SK-N-SH treated with all-trans-retinoic acid at 6 μM for 48 hours (cell line): ENCODE measurements at regions not wholly inside any gene's neighbourhood (a gene's known extent, or its start where the extent isn't known, plus 50 kb on each side); places are given as distances from the start of the nearest gene placed in this dataset.

Experiments
- ATAC-seq: fragments of 200-7000 bp; cut with Tn5 transposase; 3 replicates; pipeline ENCODE4 v1.9.1; 2020; ENCODE audit warnings: mild to moderate bottlenecking, moderate library complexity
- ARNTL ChIP-seq: fragments of 450-650 bp; formaldehyde crosslinking; IDR thresholded peaks from 2 replicates; pipeline ENCODE4 v1.5.0; 2020; ENCODE audit warnings: low read depth, mild to moderate bottlenecking, moderate library complexity, borderline replicate concordance
- BACH2 ChIP-seq: fragments of 250-450 bp; sonication (Bioruptor Pico); IDR thresholded peaks from 2 replicates; pipeline ENCODE4 v1.9.0; 2021; ENCODE audit warnings: mild to moderate bottlenecking, borderline replicate concordance
- CSDC2 ChIP-seq: fragments of 250-450 bp; sonication (Bioruptor Pico); IDR thresholded peaks from 2 replicates; pipeline ENCODE4 v1.5.0; 2020; ENCODE audit warnings: mild to moderate bottlenecking, moderate library complexity
- ESRRG ChIP-seq: fragments of 250-450 bp; sonication (Bioruptor Pico); IDR thresholded peaks from 2 replicates; pipeline ENCODE4 v1.6.1; 2021; ENCODE audit warnings: mild to moderate bottlenecking
- GLIS3 ChIP-seq: fragments of 250-450 bp; sonication (Bioruptor Pico); IDR thresholded peaks from 2 replicates; pipeline ENCODE4 v1.5.0; 2020; ENCODE audit warnings: mild to moderate bottlenecking, moderate library complexity
- ISL1 ChIP-seq: fragments of 250-450 bp; sonication (Bioruptor Pico); IDR thresholded peaks from 2 replicates; pipeline ENCODE4 v2.1.2; 2022; ENCODE audit warnings: mild to moderate bottlenecking, moderate library complexity
- OSR1 ChIP-seq: fragments of 250-450 bp; sonication (Bioruptor Pico); IDR thresholded peaks from 2 replicates; pipeline ENCODE4 v1.8.0; 2022; ENCODE audit warnings: moderate library complexity, mild to moderate bottlenecking, inconsistent platforms
- PATZ1 ChIP-seq: fragments of 250-450 bp; sonication (Bioruptor Pico); IDR thresholded peaks from 2 replicates; pipeline ENCODE4 v1.8.0; 2020; ENCODE audit warnings: mild to moderate bottlenecking, moderate library complexity, borderline replicate concordance
- PPARA ChIP-seq: fragments of 250-450 bp; sonication (Bioruptor Pico); IDR thresholded peaks from 2 replicates; pipeline ENCODE4 v1.5.0; 2020; ENCODE audit warnings: mild to moderate bottlenecking, borderline replicate concordance
- RARB ChIP-seq: fragments of 250-450 bp; sonication (Bioruptor Pico); IDR thresholded peaks from 2 replicates; pipeline ENCODE4 v1.8.0; 2021; ENCODE audit warnings: mild to moderate bottlenecking, moderate library complexity
- TCF4 ChIP-seq: fragments of 250-450 bp; sonication (Bioruptor Pico); IDR thresholded peaks from 2 replicates; pipeline ENCODE4 v1.8.0; 2021; ENCODE audit warnings: mild to moderate bottlenecking, moderate library complexity, borderline replicate concordance
- TOX ChIP-seq: fragments of 250-450 bp; sonication (Bioruptor Pico); IDR thresholded peaks from 2 replicates; pipeline ENCODE4 v1.8.0; 2021; ENCODE audit warnings: mild to moderate bottlenecking, moderate library complexity, borderline replicate concordance
- ZC3H10 ChIP-seq: fragments of 250-450 bp; sonication (Bioruptor Pico); IDR thresholded peaks from 2 replicates; pipeline ENCODE4 v1.5.1; 2021; ENCODE audit warnings: mild to moderate bottlenecking, moderate library complexity
- ZFP3 ChIP-seq: fragments of 250-450 bp; sonication (Bioruptor Pico); IDR thresholded peaks from 2 replicates; pipeline ENCODE4 v1.5.0; 2020; ENCODE audit warnings: mild to moderate bottlenecking, moderate library complexity
- ZFP30 ChIP-seq: fragments of 450-650 bp; formaldehyde crosslinking; IDR thresholded peaks from 2 replicates; pipeline ENCODE4 v1.5.0; 2022; ENCODE audit warnings: mild to moderate bottlenecking, moderate library complexity
- ZNF565 ChIP-seq: fragments of 450-650 bp; formaldehyde crosslinking; conservative IDR thresholded peaks from 2 replicates; pipeline ENCODE4 v1.5.0; 2020; ENCODE audit warnings: low read depth, mild to moderate bottlenecking, moderate library complexity
- ZNF70 ChIP-seq: fragments of 450-650 bp; formaldehyde crosslinking; IDR thresholded peaks from 2 replicates; pipeline ENCODE4 v1.5.0; 2020; ENCODE audit warnings: mild to moderate bottlenecking, moderate library complexity
- ZNF8 ChIP-seq: fragments of 450-650 bp; formaldehyde crosslinking; IDR thresholded peaks from 2 replicates; pipeline ENCODE4 v1.5.0; 2020; ENCODE audit warnings: mild to moderate bottlenecking, moderate library complexity
- TF ChIP-seq, protein P1 (sequence below): fragments of 250-450 bp; sonication (Bioruptor Pico); IDR thresholded peaks from 2 replicates; pipeline ENCODE4 v1.5.1; 2020; ENCODE audit warnings: low read depth, mild to moderate bottlenecking, moderate library complexity
- TF ChIP-seq, protein P2 (sequence below): fragments of 250-450 bp; sonication (Bioruptor Pico); IDR thresholded peaks from 2 replicates; pipeline ENCODE4 v1.8.0; 2021; ENCODE audit warnings: low read depth, mild to moderate bottlenecking, moderate library complexity, borderline replicate concordance
- TF ChIP-seq, protein P3 (sequence below): fragments of 250-450 bp; sonication (Bioruptor Pico); IDR thresholded peaks from 2 replicates; pipeline ENCODE4 v1.5.1; 2021; ENCODE audit warnings: mild to moderate bottlenecking, moderate library complexity
- TF ChIP-seq, protein P4 (sequence below): fragments of 250-450 bp; sonication (Bioruptor Pico); IDR thresholded peaks from 2 replicates; pipeline ENCODE4 v1.5.0; 2020; ENCODE audit warnings: mild to moderate bottlenecking, moderate library complexity

- TF ChIP-seq PATZ1 (CRISPR knock-in tag) (no peak), CSDC2 (CRISPR knock-in tag) (no peak), ISL1 (CRISPR knock-in tag) (no peak), ZNF565 (no peak), ZC3H10 (CRISPR knock-in tag) (no peak), ESRRG (no peak), RARB (CRISPR knock-in tag) (no peak), ZFP3 (CRISPR knock-in tag) (no peak), ZNF70 (CRISPR knock-in tag) (no peak), PPARA (no peak), ZFP30 (CRISPR knock-in tag) (no peak), OSR1 (CRISPR knock-in tag) (no peak), TOX (no peak), GLIS3 (CRISPR knock-in tag) (no peak)
- TF ChIP-seq, protein P1, sequence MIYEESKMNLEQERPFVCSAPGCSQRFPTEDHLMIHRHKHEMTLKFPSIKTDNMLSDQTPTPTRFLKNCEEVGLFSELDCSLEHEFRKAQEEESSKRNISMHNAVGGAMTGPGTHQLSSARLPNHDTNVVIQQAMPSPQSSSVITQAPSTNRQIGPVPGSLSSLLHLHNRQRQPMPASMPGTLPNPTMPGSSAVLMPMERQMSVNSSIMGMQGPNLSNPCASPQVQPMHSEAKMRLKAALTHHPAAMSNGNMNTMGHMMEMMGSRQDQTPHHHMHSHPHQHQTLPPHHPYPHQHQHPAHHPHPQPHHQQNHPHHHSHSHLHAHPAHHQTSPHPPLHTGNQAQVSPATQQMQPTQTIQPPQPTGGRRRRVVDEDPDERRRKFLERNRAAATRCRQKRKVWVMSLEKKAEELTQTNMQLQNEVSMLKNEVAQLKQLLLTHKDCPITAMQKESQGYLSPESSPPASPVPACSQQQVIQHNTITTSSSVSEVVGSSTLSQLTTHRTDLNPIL (CRISPR knock-in tag), result no peak
These were observed 1469.3 kb downstream of the AACS start for GRCh38 chr12:126534495-126534894.

GRCh38 chr12:126534942-126535341 is 1469.7 kb downstream of the AACS start:
- no peak for ATAC-seq
- TF ChIP-seq, protein P2, sequence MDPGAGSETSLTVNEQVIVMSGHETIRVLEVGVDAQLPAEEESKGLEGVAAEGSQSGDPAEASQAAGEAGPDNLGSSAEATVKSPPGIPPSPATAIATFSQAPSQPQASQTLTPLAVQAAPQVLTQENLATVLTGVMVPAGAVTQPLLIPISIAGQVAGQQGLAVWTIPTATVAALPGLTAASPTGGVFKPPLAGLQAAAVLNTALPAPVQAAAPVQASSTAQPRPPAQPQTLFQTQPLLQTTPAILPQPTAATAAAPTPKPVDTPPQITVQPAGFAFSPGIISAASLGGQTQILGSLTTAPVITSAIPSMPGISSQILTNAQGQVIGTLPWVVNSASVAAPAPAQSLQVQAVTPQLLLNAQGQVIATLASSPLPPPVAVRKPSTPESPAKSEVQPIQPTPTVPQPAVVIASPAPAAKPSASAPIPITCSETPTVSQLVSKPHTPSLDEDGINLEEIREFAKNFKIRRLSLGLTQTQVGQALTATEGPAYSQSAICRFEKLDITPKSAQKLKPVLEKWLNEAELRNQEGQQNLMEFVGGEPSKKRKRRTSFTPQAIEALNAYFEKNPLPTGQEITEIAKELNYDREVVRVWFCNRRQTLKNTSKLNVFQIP, result no peak
- TF ChIP-seq TOX (no peak), ZFP30 (CRISPR knock-in tag) (no peak), OSR1 (CRISPR knock-in tag) (no peak), ZNF70 (CRISPR knock-in tag) (no peak), GLIS3 (CRISPR knock-in tag) (no peak), BACH2 (CRISPR knock-in tag) (no peak), ARNTL (CRISPR knock-in tag) (no peak), PPARA (no peak), ZNF8 (CRISPR knock-in tag) (no peak), ISL1 (CRISPR knock-in tag) (no peak), TCF4 (CRISPR knock-in tag) (no peak), PATZ1 (CRISPR knock-in tag) (no peak)
- TF ChIP-seq, protein P3, sequence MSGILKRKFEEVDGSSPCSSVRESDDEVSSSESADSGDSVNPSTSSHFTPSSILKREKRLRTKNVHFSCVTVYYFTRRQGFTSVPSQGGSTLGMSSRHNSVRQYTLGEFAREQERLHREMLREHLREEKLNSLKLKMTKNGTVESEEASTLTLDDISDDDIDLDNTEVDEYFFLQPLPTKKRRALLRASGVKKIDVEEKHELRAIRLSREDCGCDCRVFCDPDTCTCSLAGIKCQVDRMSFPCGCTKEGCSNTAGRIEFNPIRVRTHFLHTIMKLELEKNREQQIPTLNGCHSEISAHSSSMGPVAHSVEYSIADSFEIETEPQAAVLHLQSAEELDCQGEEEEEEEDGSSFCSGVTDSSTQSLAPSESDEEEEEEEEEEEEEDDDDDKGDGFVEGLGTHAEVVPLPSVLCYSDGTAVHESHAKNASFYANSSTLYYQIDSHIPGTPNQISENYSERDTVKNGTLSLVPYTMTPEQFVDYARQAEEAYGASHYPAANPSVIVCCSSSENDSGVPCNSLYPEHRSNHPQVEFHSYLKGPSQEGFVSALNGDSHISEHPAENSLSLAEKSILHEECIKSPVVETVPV, result no peak

More at GRCh38 chr12:126534495-126534894, 1469.3 kb downstream of the AACS start:
- ATAC-seq, result no peak

DNA sequence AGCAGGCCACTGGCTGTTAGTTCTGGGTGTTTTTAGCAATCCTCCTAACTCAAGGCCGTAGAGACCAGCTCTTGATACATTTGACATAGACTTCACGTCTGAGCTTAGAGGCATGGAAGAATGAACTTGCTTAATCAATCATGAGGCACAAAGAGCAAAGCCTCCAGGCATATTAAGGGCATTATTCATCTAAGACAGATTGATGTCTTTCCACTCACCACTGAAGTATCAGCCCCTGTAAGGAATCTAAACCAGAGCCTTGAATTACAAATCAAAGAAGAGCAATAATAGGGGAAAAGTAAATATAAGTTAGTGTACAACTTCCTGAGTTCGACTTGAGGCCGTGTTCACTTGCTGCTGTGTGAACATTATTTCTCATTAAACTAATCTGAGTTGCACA is 1470.7 kb downstream of the AACS start:
- TF ChIP-seq, protein P4, sequence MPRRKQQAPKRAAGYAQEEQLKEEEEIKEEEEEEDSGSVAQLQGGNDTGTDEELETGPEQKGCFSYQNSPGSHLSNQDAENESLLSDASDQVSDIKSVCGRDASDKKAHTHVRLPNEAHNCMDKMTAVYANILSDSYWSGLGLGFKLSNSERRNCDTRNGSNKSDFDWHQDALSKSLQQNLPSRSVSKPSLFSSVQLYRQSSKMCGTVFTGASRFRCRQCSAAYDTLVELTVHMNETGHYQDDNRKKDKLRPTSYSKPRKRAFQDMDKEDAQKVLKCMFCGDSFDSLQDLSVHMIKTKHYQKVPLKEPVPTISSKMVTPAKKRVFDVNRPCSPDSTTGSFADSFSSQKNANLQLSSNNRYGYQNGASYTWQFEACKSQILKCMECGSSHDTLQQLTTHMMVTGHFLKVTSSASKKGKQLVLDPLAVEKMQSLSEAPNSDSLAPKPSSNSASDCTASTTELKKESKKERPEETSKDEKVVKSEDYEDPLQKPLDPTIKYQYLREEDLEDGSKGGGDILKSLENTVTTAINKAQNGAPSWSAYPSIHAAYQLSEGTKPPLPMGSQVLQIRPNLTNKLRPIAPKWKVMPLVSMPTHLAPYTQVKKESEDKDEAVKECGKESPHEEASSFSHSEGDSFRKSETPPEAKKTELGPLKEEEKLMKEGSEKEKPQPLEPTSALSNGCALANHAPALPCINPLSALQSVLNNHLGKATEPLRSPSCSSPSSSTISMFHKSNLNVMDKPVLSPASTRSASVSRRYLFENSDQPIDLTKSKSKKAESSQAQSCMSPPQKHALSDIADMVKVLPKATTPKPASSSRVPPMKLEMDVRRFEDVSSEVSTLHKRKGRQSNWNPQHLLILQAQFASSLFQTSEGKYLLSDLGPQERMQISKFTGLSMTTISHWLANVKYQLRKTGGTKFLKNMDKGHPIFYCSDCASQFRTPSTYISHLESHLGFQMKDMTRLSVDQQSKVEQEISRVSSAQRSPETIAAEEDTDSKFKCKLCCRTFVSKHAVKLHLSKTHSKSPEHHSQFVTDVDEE (CRISPR knock-in tag), result no peak
- no peak for TF ChIP-seq ESRRG
- TF ChIP-seq GLIS3 (CRISPR knock-in tag), result no peak
- no peak for TF ChIP-seq PATZ1 (CRISPR knock-in tag)
- TF ChIP-seq ISL1 (CRISPR knock-in tag), result no peak
- TF ChIP-seq BACH2 (CRISPR knock-in tag), result no peak
- ATAC-seq, result no peak
